ENCODE measurements at regions not wholly inside any gene's neighbourhood (a gene's known extent, or its start where the extent isn't known, plus 50 kb on each side); places are given as distances from the start of the nearest gene placed in this dataset.

- no peaks in the 10 kb centered on the region for H3K4me1 ChIP-seq
- no peak overlapping the region for H3K4me3 ChIP-seq
- no peak overlapping the region for H3K27ac ChIP-seq
- no peak for DNase-seq (ENCODE audit: low spot score in 2 of 2)
- WGBS = 89% methylated on average over 3 of the region's 3 CpGs
- no peak for TF ChIP-seq POLR2AphosphoS5 (IDR thresholded peaks at IDR 0.05)
- TF ChIP-seq POLR2A (IDR thresholded peaks at IDR 0.05) = no peak
- no peak for TF ChIP-seq EP300 (IDR thresholded peaks at IDR 0.05)
- TF ChIP-seq CTCF (IDR thresholded peaks at IDR 0.05) = no peak
- peaks cover 2% of the 10 kb centered on the region for H3K9me3 ChIP-seq
- H3K27me3 ChIP-seq = no peaks in the 10 kb centered on the region
- H3K36me3 ChIP-seq = no peaks in the 10 kb centered on the region
These were observed 164.5 kb upstream of the CXADR start for GRCh38 chr21:17348357-17348756.

GRCh38 chr21:17348849-17349248 is 164.0 kb upstream of the CXADR start:
- H3K27ac ChIP-seq = no peak overlapping the region
- no peaks in the 10 kb centered on the region for H3K36me3 ChIP-seq
- DNase-seq (ENCODE audit: low spot score in 2 of 2) = no peak
- H3K9me3 ChIP-seq = no peaks in the 10 kb centered on the region
- H3K4me1 ChIP-seq = no peaks in the 10 kb centered on the region
- H3K27me3 ChIP-seq = no peaks in the 10 kb centered on the region
- no peak overlapping the region for H3K4me3 ChIP-seq
- TF ChIP-seq CTCF (IDR thresholded peaks at IDR 0.05) = no peak
- TF ChIP-seq POLR2A (IDR thresholded peaks at IDR 0.05) = no peak
- TF ChIP-seq POLR2AphosphoS5 (IDR thresholded peaks at IDR 0.05) = no peak
- TF ChIP-seq EP300 (IDR thresholded peaks at IDR 0.05) = no peak
- WGBS = 88% methylated on average over 1 of the region's 1 CpG

GRCh38 chr21:17351766-17352165 is 161.1 kb upstream of the CXADR start:
- H3K9me3 ChIP-seq = no peaks in the 10 kb centered on the region
- H3K4me1 ChIP-seq = no peaks in the 10 kb centered on the region
- WGBS = 93% methylated on average over 2 of the region's 2 CpGs
- no peak overlapping the region for H3K27ac ChIP-seq
- H3K27me3 ChIP-seq = no peaks in the 10 kb centered on the region
- DNase-seq (ENCODE audit: low spot score in 2 of 2) = no peak
- TF ChIP-seq POLR2A (IDR thresholded peaks at IDR 0.05) (no peak), EP300 (IDR thresholded peaks at IDR 0.05) (no peak), CTCF (IDR thresholded peaks at IDR 0.05) (no peak), POLR2AphosphoS5 (IDR thresholded peaks at IDR 0.05) (no peak)
- H3K4me3 ChIP-seq = no peak overlapping the region
- H3K36me3 ChIP-seq = no peaks in the 10 kb centered on the region

- Histone ChIP-seq H3K27me3 (no peaks in the 10 kb centered on the region), H3K4me3 (no peak overlapping the region), H3K27ac (no peak overlapping the region), H3K4me1 (no peaks in the 10 kb centered on the region), H3K36me3 (no peaks in the 10 kb centered on the region), H3K9me3 (no peaks in the 10 kb centered on the region)
- no peak for DNase-seq (ENCODE audit: low spot score in 2 of 2)
- WGBS = 64% methylated on average over 3 of the region's 3 CpGs
- no peak for TF ChIP-seq EP300 (IDR thresholded peaks at IDR 0.05)
- TF ChIP-seq CTCF (IDR thresholded peaks at IDR 0.05) = no peak
- no peak for TF ChIP-seq POLR2AphosphoS5 (IDR thresholded peaks at IDR 0.05)
- TF ChIP-seq POLR2A (IDR thresholded peaks at IDR 0.05) = no peak
These were observed 159.7 kb upstream of the CXADR start for GRCh38 chr21:17352996-17353655.

- Histone ChIP-seq H3K27ac (no peak overlapping the region), H3K4me1 (no peaks in the 10 kb centered on the region), H3K4me3 (no peak overlapping the region), H3K27me3 (no peaks in the 10 kb centered on the region), H3K36me3 (no peaks in the 10 kb centered on the region), H3K9me3 (no peaks in the 10 kb centered on the region)
- 44% methylated on average over 2 of the region's 2 CpGs for whole genome bisulfite sequencing
- DNase-seq (ENCODE audit: low spot score in 2 of 2) = no peak
- TF ChIP-seq CTCF (IDR thresholded peaks at IDR 0.05) (no peak), EP300 (IDR thresholded peaks at IDR 0.05) (no peak), POLR2AphosphoS5 (IDR thresholded peaks at IDR 0.05) (no peak), POLR2A (IDR thresholded peaks at IDR 0.05) (no peak)
These were observed 153.1 kb upstream of the CXADR start for GRCh38 chr21:17359781-17360180.

Measured in suprapubic skin (tissue), 4 donors.